ENCODE measurements at regions not wholly inside any gene's neighbourhood (a gene's known extent, or its start where the extent isn't known, plus 50 kb on each side); places are given as distances from the start of the nearest gene placed in this dataset.
A peak's percentile ranks its signal among the peaks of the same experiment; 100 is the strongest.

DNA sequence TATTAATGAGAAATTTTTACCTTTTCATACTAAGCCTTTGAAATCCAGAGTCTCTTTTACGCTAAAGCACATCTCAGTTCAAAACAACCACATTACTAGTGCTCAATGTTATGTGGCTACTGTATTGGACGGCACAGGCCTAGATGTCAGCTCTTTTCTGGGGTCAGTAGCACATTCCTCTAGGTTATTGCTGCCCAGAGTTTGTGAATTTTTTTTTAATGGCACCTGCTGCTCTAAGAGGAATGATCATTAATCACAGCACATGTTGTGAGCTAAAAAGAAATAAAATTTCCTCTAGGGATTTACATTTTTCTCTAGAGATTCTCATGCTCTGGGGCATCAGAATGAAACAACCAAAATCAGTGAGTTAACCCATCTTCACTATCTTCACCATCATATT lies 436.8 kb upstream of the THBS1 start:
- H3F3A ChIP-seq (ENCODE audit: insufficient read depth): peaks cover 32% of the 10 kb centered on the region
- H3K9me3 ChIP-seq (ENCODE audit: low read depth): no peaks in the 10 kb centered on the region
- H3K9ac ChIP-seq: no peak overlapping the region
- in situ Hi-C loops (cut with MboI): no loop called here
- H3K9me2 ChIP-seq (ENCODE audit: insufficient read depth): no peaks in the 10 kb centered on the region
- no peak overlapping the region for H3K4me2 ChIP-seq (ENCODE audit: unreplicated experiment)
- H3K79me2 ChIP-seq (ENCODE audit: insufficient read depth): no peaks in the 10 kb centered on the region
- WGBS, 2 experiments (ENCODE audit: low coverage in 1 of 2, low lambda C conversion rate in 2 of 2, missing lambda C conversion rate in 2 of 2): 96 to 98% methylated on average over 2 of the region's 2 CpGs
- no peak overlapping the region for H2AFZ ChIP-seq
- H3K27ac ChIP-seq: no peak overlapping the region
- TF ChIP-seq EZH2phosphoT487 (IDR thresholded peaks at IDR 0.05; ENCODE audit: insufficient read depth, low read depth): no peak
- TF ChIP-seq EZH2 (IDR thresholded peaks at IDR 0.05; ENCODE audit: insufficient read depth, poor library complexity, severe bottlenecking): no peak
- no peak for DNase-seq
- H3K36me3 ChIP-seq (ENCODE audit: low read depth): no peaks in the 10 kb centered on the region
- H3K4me1 ChIP-seq (ENCODE audit: insufficient read depth): peaks cover 44% of the 10 kb centered on the region
- no peak overlapping the region for H3K4me3 ChIP-seq
- no peaks in the 10 kb centered on the region for H3K27me3 ChIP-seq (replicated peaks; ENCODE audit: insufficient read depth)
- H4K20me1 ChIP-seq (ENCODE audit: insufficient read depth): no peaks in the 10 kb centered on the region

DNA sequence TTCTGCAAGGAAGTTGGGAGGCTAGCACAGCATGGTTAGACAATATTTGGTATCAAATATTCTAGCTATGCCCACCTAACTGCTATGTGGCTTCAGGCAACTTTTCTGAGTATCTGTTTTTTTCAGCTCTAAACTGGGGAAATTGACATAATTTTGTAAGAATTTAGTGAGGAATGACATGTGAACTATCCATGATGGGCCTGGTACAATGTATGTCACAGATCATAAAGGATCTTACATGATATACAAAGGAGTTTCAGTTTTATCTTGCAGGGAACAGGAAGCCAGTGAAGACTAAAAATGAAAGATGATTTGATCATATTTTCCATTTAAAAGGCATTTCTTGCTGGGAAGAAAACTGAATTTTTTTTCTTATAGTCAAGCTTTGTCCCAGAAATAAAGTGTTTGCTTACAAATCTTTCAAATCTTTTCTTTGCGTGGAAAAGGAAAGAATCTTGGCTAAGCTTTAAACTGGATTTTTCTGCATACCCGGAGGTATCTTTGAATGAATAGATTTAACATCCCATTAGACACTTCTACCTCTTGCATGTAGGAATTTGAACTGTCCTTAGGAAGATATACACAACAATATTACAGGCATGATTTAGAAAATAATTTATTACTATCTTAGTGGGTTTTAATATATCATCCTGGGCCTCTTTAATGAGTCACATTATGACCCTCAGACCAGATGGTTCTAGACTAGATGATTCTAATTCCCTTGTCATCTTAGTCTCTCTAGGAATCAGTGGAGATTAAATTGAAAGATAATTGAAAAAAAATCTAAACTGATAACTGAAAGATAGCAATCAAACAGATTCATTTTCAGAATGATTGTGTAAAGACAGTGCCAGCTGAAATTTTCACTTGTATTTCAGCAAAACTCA lies 436.0 kb upstream of the THBS1 start:
- in situ Hi-C loops (cut with MboI): no loop called here

DNA sequence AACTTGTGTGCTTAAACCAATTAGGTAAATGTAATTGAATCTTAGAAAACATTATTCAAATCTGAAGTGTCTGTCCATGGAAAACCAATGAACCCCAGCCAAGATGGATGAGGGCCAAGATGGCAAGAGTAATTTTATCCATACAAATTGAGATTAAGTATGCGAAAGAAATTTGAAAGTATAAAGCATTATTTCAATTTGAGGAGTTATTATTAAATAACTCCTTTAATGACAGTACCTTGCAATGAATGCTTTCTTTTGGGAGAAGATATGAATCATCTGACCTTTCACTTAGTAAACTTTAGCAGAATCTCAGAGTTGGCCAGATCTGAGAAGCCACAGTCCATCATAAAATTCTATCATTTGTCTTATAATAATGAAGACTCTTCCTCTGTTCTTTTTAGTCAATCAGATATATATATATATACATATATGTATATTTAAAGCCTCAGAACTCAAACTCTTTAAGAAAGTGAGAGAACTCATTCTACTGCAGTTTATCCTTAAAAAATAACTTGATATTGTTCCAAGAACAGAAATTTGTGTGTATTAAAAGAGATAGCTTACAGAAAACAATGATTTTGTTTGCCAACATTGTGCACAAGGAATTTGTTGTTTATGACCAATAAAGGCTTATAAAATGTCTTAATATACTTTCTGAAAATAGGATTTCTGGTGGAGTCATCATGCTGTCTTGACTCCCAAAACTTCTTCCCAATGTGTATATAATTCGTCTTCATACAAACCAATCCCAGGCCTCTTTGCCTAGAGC lies 434.8 kb upstream of the THBS1 start:
- peaks cover 15% of the 10 kb centered on the region for H3F3A ChIP-seq (ENCODE audit: insufficient read depth)
- TF ChIP-seq EZH2 (IDR thresholded peaks at IDR 0.05; ENCODE audit: insufficient read depth, poor library complexity, severe bottlenecking) (no peak), EZH2phosphoT487 (IDR thresholded peaks at IDR 0.05; ENCODE audit: insufficient read depth, low read depth) (no peak)
- in situ Hi-C loops (cut with MboI): no loop called here
- H3K79me2 ChIP-seq (ENCODE audit: insufficient read depth): no peaks in the 10 kb centered on the region
- DNase-seq: peak; percentile 64
- peaks cover 24% of the 10 kb centered on the region for H3K4me1 ChIP-seq (ENCODE audit: insufficient read depth)
- no peak overlapping the region for H3K4me3 ChIP-seq
- H3K4me2 ChIP-seq (ENCODE audit: unreplicated experiment): peak overlapping the region; percentile 52
- H3K27ac ChIP-seq: peak overlapping the region; percentile 10
- H3K27me3 ChIP-seq (replicated peaks; ENCODE audit: insufficient read depth): no peaks in the 10 kb centered on the region
- H3K36me3 ChIP-seq (ENCODE audit: low read depth): no peaks in the 10 kb centered on the region
- H4K20me1 ChIP-seq (ENCODE audit: insufficient read depth): no peaks in the 10 kb centered on the region
- no peak overlapping the region for H3K9ac ChIP-seq
- H3K9me3 ChIP-seq (ENCODE audit: low read depth): no peaks in the 10 kb centered on the region
- no peaks in the 10 kb centered on the region for H3K9me2 ChIP-seq (ENCODE audit: insufficient read depth)
- no peak overlapping the region for H2AFZ ChIP-seq
- WGBS, 2 experiments (ENCODE audit: low coverage in 1 of 2, low lambda C conversion rate in 2 of 2, missing lambda C conversion rate in 2 of 2): 57 to 58% methylated on average over 2 of the region's 2 CpGs

More for the DNA sequence above, 436.0 kb upstream of the THBS1 start:
- Histone ChIP-seq H3K4me2 (ENCODE audit: unreplicated experiment) (peak overlapping the region; percentile 52), H3F3A (ENCODE audit: insufficient read depth) (peaks cover 26% of the 10 kb centered on the region), H3K9me3 (ENCODE audit: low read depth) (no peaks in the 10 kb centered on the region), H4K20me1 (ENCODE audit: insufficient read depth) (no peaks in the 10 kb centered on the region), H3K9ac (no peak overlapping the region), H3K4me1 (ENCODE audit: insufficient read depth) (peaks cover 36% of the 10 kb centered on the region), H2AFZ (no peak overlapping the region), H3K9me2 (ENCODE audit: insufficient read depth) (no peaks in the 10 kb centered on the region), H3K79me2 (ENCODE audit: insufficient read depth) (no peaks in the 10 kb centered on the region), H3K27me3 (replicated peaks; ENCODE audit: insufficient read depth) (no peaks in the 10 kb centered on the region), H3K27ac (peak overlapping the region; percentile 10; the same call in 1 of the 2 replicates), H3K36me3 (ENCODE audit: low read depth) (no peaks in the 10 kb centered on the region), H3K4me3 (no peak overlapping the region)
- DNase-seq: peak; percentile 47
- 11 to 12% methylated on average over 2 of the region's 2 CpGs for WGBS, 2 experiments (ENCODE audit: low coverage in 1 of 2, low lambda C conversion rate in 2 of 2, missing lambda C conversion rate in 2 of 2)
- TF ChIP-seq EZH2 (IDR thresholded peaks at IDR 0.05; ENCODE audit: insufficient read depth, poor library complexity, severe bottlenecking) (no peak), EZH2phosphoT487 (IDR thresholded peaks at IDR 0.05; ENCODE audit: insufficient read depth, low read depth) (no peak)

DNA sequence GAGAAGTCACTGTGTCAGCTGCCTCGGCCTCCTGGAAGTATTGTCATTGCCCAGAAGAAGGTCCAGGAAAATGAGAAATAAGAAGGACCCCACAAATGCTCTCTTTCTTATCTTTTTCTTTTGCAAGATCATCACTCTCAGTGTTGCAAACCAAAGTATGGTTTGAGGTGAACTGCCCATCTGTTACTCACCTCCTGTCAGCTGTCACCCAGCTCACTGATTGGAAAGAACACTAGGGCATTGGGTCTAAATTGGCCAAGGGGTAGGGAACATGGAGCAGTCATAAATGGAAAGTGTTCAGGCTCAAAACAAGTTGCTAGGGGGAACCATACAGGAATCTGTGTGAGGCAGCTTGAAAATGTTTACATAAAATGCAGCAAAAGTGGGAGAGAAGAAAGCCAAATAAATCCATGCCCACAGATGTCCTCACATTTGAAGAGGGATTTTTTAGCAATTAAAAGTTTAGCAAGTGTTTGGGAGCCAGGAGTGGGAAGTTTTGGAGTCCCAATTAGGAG lies 431.2 kb upstream of the THBS1 start:
- H3K4me3 ChIP-seq: no peak overlapping the region
- 78 to 88% methylated on average over 1 of the region's 1 CpG for WGBS, 2 experiments (ENCODE audit: low coverage in 1 of 2, low lambda C conversion rate in 2 of 2, missing lambda C conversion rate in 2 of 2)
- TF ChIP-seq EZH2phosphoT487 (IDR thresholded peaks at IDR 0.05; ENCODE audit: insufficient read depth, low read depth): no peak
- TF ChIP-seq EZH2 (IDR thresholded peaks at IDR 0.05; ENCODE audit: insufficient read depth, poor library complexity, severe bottlenecking): no peak
- peaks cover 28% of the 10 kb centered on the region for H3K4me1 ChIP-seq (ENCODE audit: insufficient read depth)
- no peaks in the 10 kb centered on the region for H4K20me1 ChIP-seq (ENCODE audit: insufficient read depth)
- no peak overlapping the region for H3K4me2 ChIP-seq (ENCODE audit: unreplicated experiment)
- H3K36me3 ChIP-seq (ENCODE audit: low read depth): no peaks in the 10 kb centered on the region
- in situ Hi-C loops (cut with MboI): no loop called here
- H3K27ac ChIP-seq: no peak overlapping the region
- H2AFZ ChIP-seq: no peak overlapping the region
- no peak overlapping the region for H3K9ac ChIP-seq
- H3K9me3 ChIP-seq (ENCODE audit: low read depth): no peaks in the 10 kb centered on the region
- no peaks in the 10 kb centered on the region for H3K9me2 ChIP-seq (ENCODE audit: insufficient read depth)
- H3K27me3 ChIP-seq (replicated peaks; ENCODE audit: insufficient read depth): no peaks in the 10 kb centered on the region
- H3F3A ChIP-seq (ENCODE audit: insufficient read depth): peaks cover 10% of the 10 kb centered on the region; the same call in 1 of the 2 replicates
- no peaks in the 10 kb centered on the region for H3K79me2 ChIP-seq (ENCODE audit: insufficient read depth)
- no peak for DNase-seq
